HEK293T (cell line): ENCODE measurements at regions not wholly inside any gene's neighbourhood (a gene's known extent, or its start where the extent isn't known, plus 50 kb on each side); places are given as distances from the start of the nearest gene placed in this dataset.
"Not testable (repeated sequence)": the region's sequence is repeated elsewhere in the genome, so short reads cannot be mapped to it uniquely, and the experiment has no call there.

Experiments
- CTCF ChIA-PET: fragments of 350-600 bp; formaldehyde crosslinking; extraction: SDS; loops from one replicate; lab custom pipeline; 2021; ENCODE audit warnings: antibody characterized with exemption, inconsistent platforms; lab: Yijun Ruan, JAX
- POLR2A ChIA-PET: fragments of 350-600 bp; formaldehyde crosslinking; extraction: SDS; loops from one replicate; lab custom pipeline; 2020; ENCODE audit warnings: antibody characterized with exemption, inconsistent platforms; lab: Yijun Ruan, JAX
- DNase-seq: peaks from one replicate; pipeline ENCODE4 v3.0.0; 2012; ENCODE audit warnings: mixed read lengths; ENCODE audit errors: extremely low spot score
- ARNT ChIP-seq: fragments of 450-650 bp; IDR thresholded peaks from 2 replicates; pipeline ENCODE4 v1.6.1; 2017; ENCODE audit warnings: mild to moderate bottlenecking
- BHLHE40 ChIP-seq: fragments of 450-650 bp; IDR thresholded peaks from 2 replicates; pipeline ENCODE4 v1.6.1; 2016; ENCODE audit warnings: mild to moderate bottlenecking, moderate library complexity, borderline replicate concordance
- CTBP1 ChIP-seq: fragments of 450-650 bp; IDR thresholded peaks from 2 replicates; pipeline ENCODE4 v1.6.1; 2016; ENCODE audit warnings: borderline replicate concordance
- ELF4 ChIP-seq: fragments of 450-650 bp; IDR thresholded peaks from 2 replicates; pipeline ENCODE4 v1.6.1; 2017; ENCODE audit warnings: antibody characterized with exemption
- FOXA1 ChIP-seq: fragments of 450-650 bp; IDR thresholded peaks from 2 replicates; pipeline ENCODE4 v1.6.1; 2016; ENCODE audit warnings: mild to moderate bottlenecking
- FOXK2 ChIP-seq: fragments of 450-650 bp; IDR thresholded peaks from 2 replicates; pipeline ENCODE4 v1.6.1; 2016; ENCODE audit warnings: mild to moderate bottlenecking
- FOXM1 ChIP-seq: fragments of 450-650 bp; IDR thresholded peaks from 2 replicates; pipeline ENCODE4 v1.6.1; 2017; ENCODE audit warnings: mild to moderate bottlenecking, borderline replicate concordance
- HDGF ChIP-seq: fragments of 450-650 bp; IDR thresholded peaks from 2 replicates; pipeline ENCODE4 v1.6.1; 2017; ENCODE audit warnings: antibody characterized with exemption, borderline replicate concordance
- L3MBTL2 ChIP-seq: fragments of 450-650 bp; conservative IDR thresholded peaks from 2 replicates; pipeline ENCODE4 v1.6.1; 2016; ENCODE audit warnings: mild to moderate bottlenecking
- LEF1 ChIP-seq: fragments of 450-650 bp; IDR thresholded peaks from 2 replicates; pipeline ENCODE4 v1.6.1; 2017; ENCODE audit warnings: mild to moderate bottlenecking, borderline replicate concordance
- NFRKB ChIP-seq: fragments of 450-650 bp; IDR thresholded peaks from 2 replicates; pipeline ENCODE4 v1.6.1; 2016; ENCODE audit warnings: mild to moderate bottlenecking, moderate library complexity
- PKNOX1 ChIP-seq: fragments of 450-650 bp; IDR thresholded peaks from 2 replicates; pipeline ENCODE4 v1.6.1; 2016
- SP1 ChIP-seq: fragments of 450-650 bp; IDR thresholded peaks from 2 replicates; pipeline ENCODE4 v1.6.1; 2017
- SUZ12 ChIP-seq: fragments of 450-650 bp; IDR thresholded peaks from 2 replicates; pipeline ENCODE4 v1.6.1; 2016; ENCODE audit warnings: mild to moderate bottlenecking
- TARDBP ChIP-seq: fragments of 450-650 bp; IDR thresholded peaks from 2 replicates; pipeline ENCODE4 v1.6.1; 2016
- ZNF384 ChIP-seq: fragments of 450-650 bp; IDR thresholded peaks from 2 replicates; pipeline ENCODE4 v1.6.1; 2016

DNA sequence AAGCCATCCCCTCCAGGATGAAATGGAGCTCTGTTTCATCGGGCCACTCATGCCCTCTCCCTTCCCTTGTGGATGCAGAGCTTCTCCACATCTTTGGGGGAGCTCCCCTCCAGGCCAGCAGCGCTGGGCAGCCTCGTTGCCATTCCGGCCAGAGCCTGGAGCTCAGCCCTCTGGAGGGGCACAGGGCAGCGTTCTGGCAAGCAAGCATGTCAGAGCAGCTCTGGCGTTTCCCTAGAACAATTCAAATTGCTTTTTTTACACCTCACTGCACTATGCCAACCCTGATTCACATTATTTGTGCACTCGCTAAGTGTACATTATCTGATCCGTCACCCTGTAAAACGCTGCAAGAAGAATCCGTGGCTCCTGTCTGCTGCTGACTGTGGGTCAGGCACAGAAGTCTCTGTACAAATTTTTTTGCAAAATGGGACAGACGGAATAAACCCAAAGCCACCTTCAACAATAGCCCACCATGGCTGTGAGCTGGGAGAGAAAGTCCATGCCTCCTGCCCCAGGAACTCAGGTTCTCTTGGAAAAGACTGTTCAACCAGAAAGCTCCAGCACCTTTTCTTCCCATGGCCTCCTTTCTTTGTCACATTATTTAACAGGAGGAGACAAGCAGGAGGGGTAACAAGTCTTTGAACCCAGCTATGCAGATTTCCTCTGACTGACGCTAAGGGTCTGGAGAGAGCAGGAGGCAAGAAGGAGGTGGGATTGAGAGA, 139.5 kb upstream of the CADM1 start:
- CTCF ChIA-PET: no interaction called here
- TF ChIP-seq ZNF384 (no peak), FOXA1 (no peak)
- no peak for DNase-seq
- POLR2A ChIA-PET: no interaction called here

- CTCF ChIA-PET: no interaction called here
- TF ChIP-seq TARDBP: no peak
- TF ChIP-seq ARNT: no peak
- no peak for TF ChIP-seq PKNOX1
- TF ChIP-seq L3MBTL2: no peak
- DNase-seq: no peak
- POLR2A ChIA-PET: no interaction called here
These were observed 138.4 kb upstream of the CADM1 start for GRCh38 chr11:115642660-115643059.

GRCh38 chr11:115637599-115638241, 133.5 kb upstream of the CADM1 start:
- ChIA-PET CTCF (interaction anchor here (1.4 kb wide), 1 partner anchor 41 kb away, joined by 3 read pairs; no protein-coding TSS in a partner anchor), POLR2A (no interaction called here)
- DNase-seq: no peak
- TF ChIP-seq ARNT (no peak), HDGF (no peak), CTBP1 (no peak)

- ChIA-PET CTCF (interaction anchor here (1.4 kb wide), 1 partner anchor 42 kb away, joined by 3 read pairs; no protein-coding TSS in a partner anchor), POLR2A (no interaction called here)
- TF ChIP-seq SUZ12 (no peak), HDGF (no peak), FOXM1 (no peak), ZNF384 (no peak), ELF4 (no peak), SP1 (no peak), ARNT (no peak), FOXA1 (no peak), BHLHE40 (no peak), L3MBTL2 (no peak), FOXK2 (no peak), TARDBP (no peak), CTBP1 (no peak), PKNOX1 (no peak), LEF1 (no peak), NFRKB (no peak)
- no peak for DNase-seq
These were observed 132.7 kb upstream of the CADM1 start for GRCh38 chr11:115636753-115637527.

DNA sequence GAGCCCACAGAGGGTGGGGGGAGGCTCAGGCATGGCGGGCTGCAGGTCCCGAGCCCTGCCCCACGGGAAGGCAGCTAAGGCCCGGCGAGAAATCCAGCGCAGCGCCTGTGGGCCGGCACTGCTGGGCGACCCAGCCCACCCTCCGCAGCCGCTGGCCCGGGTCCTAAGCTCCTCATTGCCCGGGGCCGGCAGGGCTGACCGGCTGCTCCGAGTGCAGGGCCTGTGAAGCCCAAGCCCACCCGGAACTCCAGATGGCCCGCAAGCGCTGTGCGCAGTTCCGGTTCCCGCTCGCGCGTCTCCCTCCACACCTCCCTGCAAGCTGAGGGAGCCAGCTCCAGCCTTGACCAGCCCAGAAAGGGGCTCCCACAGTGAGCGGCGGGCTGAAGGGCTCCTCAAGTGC, 129.8 kb upstream of the CADM1 start:
- DNase-seq, POLR2A ChIA-PET, CTCF ChIA-PET: not testable (repeated sequence)

GRCh38 chr11:115632061-115632460, 127.8 kb upstream of the CADM1 start:
- TF ChIP-seq SP1: no peak
- ChIA-PET CTCF (no interaction called here), POLR2A (no interaction called here)
- no peak for DNase-seq

DNA sequence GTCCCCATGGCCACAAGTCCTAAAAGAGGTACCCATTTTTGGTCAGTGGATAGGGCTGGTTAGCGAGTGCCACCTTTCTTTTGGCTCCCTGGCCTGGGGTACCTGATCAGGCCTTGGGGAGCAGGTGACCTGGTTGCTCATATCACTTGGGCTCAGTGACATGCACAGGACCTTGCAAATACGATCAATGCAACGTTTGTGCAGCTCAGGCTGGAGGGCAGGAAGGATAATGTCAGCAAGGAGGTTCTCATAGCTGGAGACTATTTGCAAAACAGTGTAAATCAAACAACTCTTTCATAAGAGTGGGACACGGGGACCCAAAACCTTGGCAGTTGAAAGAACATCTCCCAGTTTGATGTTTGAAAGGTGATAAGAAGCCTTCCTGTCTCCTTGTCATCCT, 127.4 kb upstream of the CADM1 start:
- TF ChIP-seq FOXM1: no peak
- TF ChIP-seq PKNOX1: no peak
- no peak for TF ChIP-seq HDGF
- no peak for TF ChIP-seq ARNT
- TF ChIP-seq SUZ12: no peak
- no peak for TF ChIP-seq BHLHE40
- no peak for TF ChIP-seq NFRKB
- TF ChIP-seq FOXA1: no peak
- no peak for TF ChIP-seq SP1
- TF ChIP-seq TARDBP: no peak
- no peak for TF ChIP-seq CTBP1
- no peak for TF ChIP-seq LEF1
- TF ChIP-seq ZNF384: no peak
- no peak for TF ChIP-seq ELF4
- no peak for TF ChIP-seq L3MBTL2
- no peak for TF ChIP-seq FOXK2
- CTCF ChIA-PET: no interaction called here
- POLR2A ChIA-PET: no interaction called here
- no peak for DNase-seq
